ENCODE measurements at regions not wholly inside any gene's neighbourhood (a gene's known extent, or its start where the extent isn't known, plus 50 kb on each side); places are given as distances from the start of the nearest gene placed in this dataset.

DNA sequence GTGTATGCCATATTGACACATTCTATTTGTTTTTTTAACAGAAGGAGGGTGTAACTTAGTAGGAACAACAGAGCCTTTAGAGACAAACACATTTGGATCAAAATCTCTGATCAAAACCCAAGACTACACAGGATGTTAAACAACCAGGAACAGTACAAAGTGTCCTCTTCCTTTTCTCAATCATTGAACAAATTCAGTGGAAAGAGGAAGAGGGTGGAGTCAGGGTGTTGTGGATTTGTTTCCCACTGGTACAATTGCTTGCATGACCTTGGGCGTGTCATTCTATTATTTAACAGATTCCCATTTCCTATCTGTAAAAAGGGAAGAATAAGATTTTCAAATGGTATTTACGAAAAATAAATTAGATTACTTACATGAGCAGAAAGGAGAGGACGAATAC lies 1162.8 kb upstream of the PRKX start:
- Histone ChIP-seq H3K27ac (ENCODE audit: low read depth in 1 of 2, low read length in 2 of 2) (no peak overlapping the region), H3K4me1 (ENCODE audit: insufficient read depth, low read length) (no peaks in the 10 kb centered on the region), H3K36me3 (ENCODE audit: insufficient read depth, low read length) (no peaks in the 10 kb centered on the region), H3K4me3 (ENCODE audit: low read length) (no peak overlapping the region), H3K9me3 (ENCODE audit: control insufficient read depth in 1 of 2, insufficient read depth in 1 of 2, low read length in 2 of 2) (no peaks in the 10 kb centered on the region), H3K27me3 (ENCODE audit: control insufficient read depth in 1 of 2, insufficient read depth in 2 of 2, low read length in 2 of 2) (no peaks in the 10 kb centered on the region)
- DNase-seq (no peak), ATAC-seq (ENCODE audit: poor library complexity) (no peak)
- intact Hi-C loops (cut with DNase I, micrococcal nuclease): no loop called here
- Mint-ChIP-seq H3K27ac (no peak overlapping the region), H3K27me3 (no peaks in the 10 kb centered on the region), H3K9me3 (no peaks in the 10 kb centered on the region), H3K4me3 (no peak overlapping the region), H3K4me1 (ENCODE audit: low read depth) (no peaks in the 10 kb centered on the region), H3K36me3 (ENCODE audit: low read depth) (no peaks in the 10 kb centered on the region)
- ChIA-PET POLR2A (no interaction called here), CTCF (no interaction called here)
- TF ChIP-seq, protein P1, sequence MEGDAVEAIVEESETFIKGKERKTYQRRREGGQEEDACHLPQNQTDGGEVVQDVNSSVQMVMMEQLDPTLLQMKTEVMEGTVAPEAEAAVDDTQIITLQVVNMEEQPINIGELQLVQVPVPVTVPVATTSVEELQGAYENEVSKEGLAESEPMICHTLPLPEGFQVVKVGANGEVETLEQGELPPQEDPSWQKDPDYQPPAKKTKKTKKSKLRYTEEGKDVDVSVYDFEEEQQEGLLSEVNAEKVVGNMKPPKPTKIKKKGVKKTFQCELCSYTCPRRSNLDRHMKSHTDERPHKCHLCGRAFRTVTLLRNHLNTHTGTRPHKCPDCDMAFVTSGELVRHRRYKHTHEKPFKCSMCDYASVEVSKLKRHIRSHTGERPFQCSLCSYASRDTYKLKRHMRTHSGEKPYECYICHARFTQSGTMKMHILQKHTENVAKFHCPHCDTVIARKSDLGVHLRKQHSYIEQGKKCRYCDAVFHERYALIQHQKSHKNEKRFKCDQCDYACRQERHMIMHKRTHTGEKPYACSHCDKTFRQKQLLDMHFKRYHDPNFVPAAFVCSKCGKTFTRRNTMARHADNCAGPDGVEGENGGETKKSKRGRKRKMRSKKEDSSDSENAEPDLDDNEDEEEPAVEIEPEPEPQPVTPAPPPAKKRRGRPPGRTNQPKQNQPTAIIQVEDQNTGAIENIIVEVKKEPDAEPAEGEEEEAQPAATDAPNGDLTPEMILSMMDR (IDR thresholded peaks at IDR 0.05): no peak

DNA sequence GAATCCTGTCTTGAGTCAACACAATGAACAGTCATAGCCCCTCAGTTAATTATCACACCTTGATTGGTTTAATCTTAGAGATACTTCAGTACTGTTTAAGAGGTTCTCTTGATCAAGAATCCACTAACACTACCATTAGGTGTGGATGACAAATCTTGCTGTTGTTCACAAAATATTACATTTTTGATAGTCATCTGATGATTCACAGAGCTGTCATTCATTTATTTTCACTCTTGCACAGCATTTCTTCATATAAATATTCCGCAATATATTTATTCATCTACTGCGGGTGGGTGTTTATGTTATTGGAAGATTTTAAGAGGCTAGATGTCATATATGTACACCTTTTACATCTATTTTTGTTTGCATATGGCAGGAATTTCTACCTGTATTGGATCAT lies 1138.1 kb upstream of the PRKX start:
- Mint-ChIP-seq H3K27me3 (no peaks in the 10 kb centered on the region), H3K9me3 (no peaks in the 10 kb centered on the region), H3K4me3 (no peak overlapping the region), H3K36me3 (ENCODE audit: low read depth) (no peaks in the 10 kb centered on the region), H3K27ac (no peak overlapping the region), H3K4me1 (ENCODE audit: low read depth) (no peaks in the 10 kb centered on the region)
- intact Hi-C loops (cut with DNase I, micrococcal nuclease): no loop called here
- ATAC-seq (ENCODE audit: poor library complexity) (no peak), DNase-seq (no peak)
- Histone ChIP-seq H3K36me3 (ENCODE audit: insufficient read depth, low read length) (no peaks in the 10 kb centered on the region), H3K4me1 (ENCODE audit: insufficient read depth, low read length) (no peaks in the 10 kb centered on the region), H3K4me3 (ENCODE audit: low read length) (no peak overlapping the region), H3K27ac (ENCODE audit: low read depth in 1 of 2, low read length in 2 of 2) (no peak overlapping the region), H3K27me3 (ENCODE audit: control insufficient read depth in 1 of 2, insufficient read depth in 2 of 2, low read length in 2 of 2) (no peaks in the 10 kb centered on the region), H3K9me3 (ENCODE audit: control insufficient read depth in 1 of 2, insufficient read depth in 1 of 2, low read length in 2 of 2) (no peaks in the 10 kb centered on the region)
- TF ChIP-seq, protein P1 (IDR thresholded peaks at IDR 0.05): no peak
- POLR2A ChIA-PET: no interaction called here
- CTCF ChIA-PET: no interaction called here

DNA sequence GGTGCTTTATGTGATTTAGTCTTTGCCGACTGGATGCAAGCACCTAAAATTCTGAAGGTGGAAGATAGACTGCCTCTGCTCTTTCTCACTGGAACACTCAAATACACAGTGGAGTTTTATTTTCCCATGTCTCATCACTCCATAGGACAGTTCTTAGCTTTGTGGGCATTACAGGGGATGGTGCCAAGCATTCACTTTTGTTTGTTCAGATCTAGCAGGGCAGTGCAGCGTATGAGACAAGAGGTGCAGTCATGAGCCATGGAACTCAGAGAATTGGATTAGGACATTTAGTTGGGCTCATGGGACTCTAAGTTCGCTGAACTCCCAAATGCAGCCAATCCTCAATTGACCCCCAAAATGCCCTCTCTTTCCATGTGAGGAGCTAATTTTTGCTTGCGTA lies 1136.9 kb upstream of the PRKX start:
- H3K9me3 ChIP-seq (ENCODE audit: control insufficient read depth in 1 of 2, insufficient read depth in 1 of 2, low read length in 2 of 2): no peaks in the 10 kb centered on the region
- CTCF ChIA-PET: no interaction called here
- no peaks in the 10 kb centered on the region for H3K4me1 Mint-ChIP-seq (ENCODE audit: low read depth)
- H3K9me3 Mint-ChIP-seq: no peaks in the 10 kb centered on the region
- DNase-seq: no peak
- TF ChIP-seq, protein P1 (IDR thresholded peaks at IDR 0.05): no peak
- H3K27me3 Mint-ChIP-seq: no peaks in the 10 kb centered on the region
- H3K4me1 ChIP-seq (ENCODE audit: insufficient read depth, low read length): no peaks in the 10 kb centered on the region
- no peaks in the 10 kb centered on the region for H3K36me3 Mint-ChIP-seq (ENCODE audit: low read depth)
- H3K27ac ChIP-seq (ENCODE audit: low read depth in 1 of 2, low read length in 2 of 2): no peak overlapping the region
- no peaks in the 10 kb centered on the region for H3K36me3 ChIP-seq (ENCODE audit: insufficient read depth, low read length)
- H3K27me3 ChIP-seq (ENCODE audit: control insufficient read depth in 1 of 2, insufficient read depth in 2 of 2, low read length in 2 of 2): no peaks in the 10 kb centered on the region
- no peak overlapping the region for H3K27ac Mint-ChIP-seq
- no peak overlapping the region for H3K4me3 Mint-ChIP-seq
- intact Hi-C loops (cut with DNase I, micrococcal nuclease): no loop called here
- no peak overlapping the region for H3K4me3 ChIP-seq (ENCODE audit: low read length)
- no peak for ATAC-seq (ENCODE audit: poor library complexity)
- POLR2A ChIA-PET: no interaction called here

All from CD4-positive, alpha-beta T cell (primary cell).